ENCODE measurements at regions not wholly inside any gene's neighbourhood (a gene's known extent, or its start where the extent isn't known, plus 50 kb on each side); places are given as distances from the start of the nearest gene placed in this dataset.

DNA sequence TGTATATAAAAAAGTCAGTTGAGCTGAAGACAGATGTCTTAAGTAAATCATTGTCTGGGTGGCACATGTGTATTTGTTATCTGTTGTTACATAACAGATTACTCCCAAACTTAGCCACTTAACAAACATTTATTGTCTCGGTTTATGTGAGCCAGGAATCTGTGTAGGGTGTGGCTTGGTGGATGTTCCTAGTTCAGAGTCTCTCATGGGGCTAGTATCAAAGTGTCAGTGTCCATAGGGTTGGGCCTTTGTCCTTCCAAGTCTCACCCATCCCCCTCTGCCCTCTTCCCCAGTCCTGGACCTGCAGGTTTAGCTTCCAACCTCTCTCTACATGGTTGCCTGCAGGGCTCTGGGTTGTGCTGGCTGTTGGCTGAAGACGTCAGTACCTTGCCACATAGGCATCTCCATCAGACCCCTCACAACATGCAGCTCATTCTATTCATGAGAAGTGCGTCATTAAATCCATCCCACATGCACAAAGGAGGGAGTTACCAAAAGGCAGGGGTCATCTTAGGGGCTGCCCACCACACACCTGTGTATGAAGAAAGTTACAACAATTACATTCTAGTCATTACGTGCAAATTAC, 127.5 kb downstream of the HS3ST1 start:
- H3K27me3 Mint-ChIP-seq (ENCODE audit: low read depth, poor library complexity), result no peaks in the 10 kb centered on the region
- H3K4me3 Mint-ChIP-seq, result no peak overlapping the region
- peaks cover 4% of the 10 kb centered on the region for H3K9me3 Mint-ChIP-seq
- no peak for TF ChIP-seq CTCF (IDR thresholded peaks at IDR 0.05)
- DNase-seq, result no peak
- peak overlapping the region; percentile 68 for H3K27ac Mint-ChIP-seq
- H3K36me3 Mint-ChIP-seq (ENCODE audit: low read depth), result no peaks in the 10 kb centered on the region
- peaks cover 5% of the 10 kb centered on the region for H3K4me1 Mint-ChIP-seq

DNA sequence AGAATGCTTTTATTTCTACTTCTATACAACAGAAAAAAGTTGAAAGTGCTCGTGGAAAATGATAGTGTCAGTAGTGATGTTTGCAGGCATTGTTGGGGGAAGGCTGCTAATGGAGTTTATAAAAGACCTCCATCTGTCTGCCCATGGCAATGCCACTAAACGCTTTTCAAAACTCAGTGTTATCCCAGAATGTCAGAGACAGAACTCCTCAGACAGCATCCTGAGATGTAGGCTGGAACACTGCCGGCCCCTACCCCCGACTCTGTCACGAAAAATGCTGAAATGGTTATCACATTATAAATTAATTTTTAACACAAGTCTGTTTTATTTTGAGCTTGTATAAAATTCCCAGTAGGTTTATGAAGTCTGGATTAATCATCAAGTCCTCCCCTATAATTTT, 128.9 kb downstream of the HS3ST1 start:
- no peak for TF ChIP-seq CTCF (IDR thresholded peaks at IDR 0.05)
- Mint-ChIP-seq H3K27me3 (ENCODE audit: low read depth, poor library complexity) (no peaks in the 10 kb centered on the region), H3K9me3 (no peaks in the 10 kb centered on the region), H3K4me1 (peaks cover 5% of the 10 kb centered on the region), H3K36me3 (ENCODE audit: low read depth) (no peaks in the 10 kb centered on the region), H3K27ac (no peak overlapping the region), H3K4me3 (no peak overlapping the region)
- DNase-seq, result no peak

DNA sequence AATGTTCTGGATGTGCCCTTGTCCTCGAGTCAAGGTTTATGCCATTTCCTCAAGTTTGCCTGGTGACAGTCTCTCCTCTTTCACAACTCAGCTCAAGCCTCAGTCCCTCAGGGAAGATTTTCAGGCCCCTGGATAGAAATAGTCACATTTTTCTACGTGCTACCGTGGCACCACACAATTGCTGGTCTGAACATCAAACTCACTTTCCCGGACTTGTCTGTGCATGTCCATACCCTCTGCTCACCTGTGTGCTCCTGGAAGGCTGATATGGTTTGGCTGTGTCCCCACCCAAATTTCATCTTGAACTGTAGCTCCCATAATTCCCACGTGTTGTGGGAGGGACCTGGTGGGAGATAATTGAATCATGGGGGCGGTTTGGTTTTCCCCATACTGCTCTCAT, 129.7 kb downstream of the HS3ST1 start:
- Mint-ChIP-seq H3K4me1 (peaks cover 5% of the 10 kb centered on the region), H3K36me3 (ENCODE audit: low read depth) (no peaks in the 10 kb centered on the region), H3K27me3 (ENCODE audit: low read depth, poor library complexity) (peaks cover 2% of the 10 kb centered on the region), H3K27ac (no peak overlapping the region), H3K9me3 (no peaks in the 10 kb centered on the region), H3K4me3 (no peak overlapping the region)
- no peak for TF ChIP-seq CTCF (IDR thresholded peaks at IDR 0.05)
- DNase-seq, result no peak

DNA sequence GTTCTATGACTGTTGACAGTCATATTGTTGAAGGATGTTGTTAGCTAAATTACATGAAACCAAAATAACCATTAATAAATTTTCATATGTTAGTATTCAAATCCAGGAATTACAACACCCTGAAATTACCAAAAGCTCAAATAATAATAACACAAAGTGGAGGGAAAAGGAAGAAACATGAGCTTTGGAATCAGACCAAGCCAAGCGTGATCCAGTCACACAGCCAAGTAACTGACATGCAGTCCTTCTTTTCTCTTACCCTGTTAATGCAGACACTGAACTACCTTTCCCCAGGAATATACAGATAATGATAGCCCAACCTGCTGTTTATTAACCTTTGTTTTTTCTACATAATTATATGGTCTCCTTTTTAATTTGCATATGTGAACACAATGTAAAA, 130.2 kb downstream of the HS3ST1 start:
- no peaks in the 10 kb centered on the region for H3K9me3 Mint-ChIP-seq
- no peaks in the 10 kb centered on the region for H3K36me3 Mint-ChIP-seq (ENCODE audit: low read depth)
- H3K4me1 Mint-ChIP-seq, result peaks cover 9% of the 10 kb centered on the region
- H3K4me3 Mint-ChIP-seq, result no peak overlapping the region
- DNase-seq, result no peak
- no peak overlapping the region for H3K27ac Mint-ChIP-seq
- peaks cover 2% of the 10 kb centered on the region for H3K27me3 Mint-ChIP-seq (ENCODE audit: low read depth, poor library complexity)
- TF ChIP-seq CTCF (IDR thresholded peaks at IDR 0.05), result no peak

DNA sequence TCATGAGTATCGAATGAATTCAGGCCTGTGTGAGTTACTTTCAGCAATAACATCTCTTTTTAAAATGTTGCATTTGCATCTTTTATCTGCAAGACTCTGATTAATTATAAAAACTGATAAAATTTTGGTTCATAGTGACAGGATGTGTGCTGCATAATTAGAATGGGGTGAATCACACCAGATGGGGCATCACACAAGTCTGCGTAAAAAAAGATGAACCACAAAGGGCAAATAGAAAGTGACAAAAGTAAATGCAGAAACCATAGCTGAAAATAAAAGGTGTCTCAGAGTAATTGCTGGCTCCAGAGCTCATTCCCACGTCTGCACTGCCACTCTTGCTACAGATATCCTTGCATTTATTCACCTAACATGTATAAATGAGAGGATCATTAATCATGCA, 131.1 kb downstream of the HS3ST1 start:
- no peak for DNase-seq
- no peaks in the 10 kb centered on the region for H3K36me3 Mint-ChIP-seq (ENCODE audit: low read depth)
- no peak for TF ChIP-seq CTCF (IDR thresholded peaks at IDR 0.05)
- peaks cover 9% of the 10 kb centered on the region for H3K4me1 Mint-ChIP-seq
- H3K4me3 Mint-ChIP-seq, result no peak overlapping the region
- H3K27me3 Mint-ChIP-seq (ENCODE audit: low read depth, poor library complexity), result peaks cover 2% of the 10 kb centered on the region
- no peaks in the 10 kb centered on the region for H3K9me3 Mint-ChIP-seq
- H3K27ac Mint-ChIP-seq, result no peak overlapping the region

- Mint-ChIP-seq H3K36me3 (ENCODE audit: low read depth) (no peaks in the 10 kb centered on the region), H3K9me3 (no peaks in the 10 kb centered on the region), H3K27me3 (ENCODE audit: low read depth, poor library complexity) (peaks cover 2% of the 10 kb centered on the region), H3K4me3 (no peak overlapping the region), H3K27ac (no peak overlapping the region), H3K4me1 (peaks cover 9% of the 10 kb centered on the region)
- DNase-seq, result no peak
- TF ChIP-seq CTCF (IDR thresholded peaks at IDR 0.05), result no peak
These were observed 131.5 kb downstream of the HS3ST1 start for GRCh38 chr4:11297201-11297600.
